IPS-18a (cell line): ENCODE measurements at regions not wholly inside any gene's neighbourhood (a gene's known extent, or its start where the extent isn't known, plus 50 kb on each side); places are given as distances from the start of the nearest gene placed in this dataset.

Source experiments
- H3K27ac ChIP-seq: one replicate; pipeline ENCODE4 v1.5.1; 2013; ENCODE audit warnings: low read length
- H3K27me3 ChIP-seq: one replicate; pipeline ENCODE4 v1.6.1; 2013; ENCODE audit warnings: mild to moderate bottlenecking, low read length; ENCODE audit not compliant: control insufficient read depth, insufficient read depth
- H3K36me3 ChIP-seq: one replicate; pipeline ENCODE4 v1.6.1; 2013; ENCODE audit warnings: low read depth, low read length; ENCODE audit not compliant: control insufficient read depth
- H3K4me1 ChIP-seq: one replicate; pipeline ENCODE4 v1.6.1; 2013; ENCODE audit warnings: low read depth, low read length; ENCODE audit not compliant: control insufficient read depth
- H3K4me3 ChIP-seq: one replicate; pipeline ENCODE4 v1.5.1; 2013; ENCODE audit warnings: low read length
- H3K9ac ChIP-seq: one replicate; pipeline ENCODE4 v1.6.1; 2013; ENCODE audit warnings: mild to moderate bottlenecking, low read length, moderate library complexity
- H3K9me3 ChIP-seq: one replicate; pipeline ENCODE4 v1.6.1; 2013; ENCODE audit warnings: low read depth, low read length; ENCODE audit not compliant: control insufficient read depth

DNA sequence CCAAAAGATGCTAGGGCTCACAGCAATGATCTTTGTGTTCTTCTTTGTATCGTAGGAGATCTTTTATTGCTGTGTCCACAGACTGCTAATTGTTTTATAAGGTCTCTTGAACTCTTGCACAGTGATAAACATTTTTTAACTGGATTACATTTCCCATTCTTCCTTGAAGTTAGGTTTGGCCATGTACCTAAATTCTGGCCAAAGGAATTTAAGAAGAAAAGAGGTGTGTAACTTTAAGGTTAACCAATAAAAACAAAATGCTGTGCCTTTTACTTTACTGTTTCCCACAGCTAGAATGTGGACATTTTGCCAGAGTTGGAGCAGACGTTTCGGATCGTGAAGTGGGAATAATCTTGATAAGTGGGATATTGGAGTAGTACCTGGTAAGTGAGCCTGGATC, 82.6 kb upstream of the GPC6 start:
- Histone ChIP-seq H3K36me3 (no peaks in the 10 kb centered on the region), H3K4me1 (peaks cover 17% of the 10 kb centered on the region), H3K9me3 (no peaks in the 10 kb centered on the region), H3K4me3 (no peak overlapping the region), H3K27ac (no peak overlapping the region), H3K27me3 (no peaks in the 10 kb centered on the region), H3K9ac (no peak overlapping the region)

DNA sequence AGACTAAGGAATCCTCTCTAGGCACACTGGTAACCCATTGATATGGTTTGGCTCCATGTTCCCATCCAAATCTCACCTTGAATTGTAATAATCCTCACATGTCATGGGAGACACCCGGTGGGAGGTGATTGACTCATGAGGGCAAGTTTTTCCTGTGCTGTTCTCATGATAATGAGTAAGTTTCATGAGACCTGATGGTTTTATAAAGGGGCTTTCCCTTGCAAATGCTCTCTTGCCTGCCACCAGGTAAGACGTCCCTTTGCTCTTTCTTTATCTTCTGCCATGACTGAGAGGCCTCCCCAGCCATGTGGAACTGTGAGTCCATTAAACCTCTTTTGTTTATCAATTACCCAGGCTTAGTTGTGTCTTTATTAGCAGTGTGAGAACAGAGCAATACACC, 81.4 kb upstream of the GPC6 start:
- Histone ChIP-seq H3K27me3 (no peaks in the 10 kb centered on the region), H3K4me3 (peak overlapping the region; percentile 16), H3K4me1 (peaks cover 17% of the 10 kb centered on the region), H3K9ac (peak overlapping the region; percentile 31), H3K36me3 (no peaks in the 10 kb centered on the region), H3K9me3 (no peaks in the 10 kb centered on the region), H3K27ac (peak overlapping the region; percentile 73)

DNA sequence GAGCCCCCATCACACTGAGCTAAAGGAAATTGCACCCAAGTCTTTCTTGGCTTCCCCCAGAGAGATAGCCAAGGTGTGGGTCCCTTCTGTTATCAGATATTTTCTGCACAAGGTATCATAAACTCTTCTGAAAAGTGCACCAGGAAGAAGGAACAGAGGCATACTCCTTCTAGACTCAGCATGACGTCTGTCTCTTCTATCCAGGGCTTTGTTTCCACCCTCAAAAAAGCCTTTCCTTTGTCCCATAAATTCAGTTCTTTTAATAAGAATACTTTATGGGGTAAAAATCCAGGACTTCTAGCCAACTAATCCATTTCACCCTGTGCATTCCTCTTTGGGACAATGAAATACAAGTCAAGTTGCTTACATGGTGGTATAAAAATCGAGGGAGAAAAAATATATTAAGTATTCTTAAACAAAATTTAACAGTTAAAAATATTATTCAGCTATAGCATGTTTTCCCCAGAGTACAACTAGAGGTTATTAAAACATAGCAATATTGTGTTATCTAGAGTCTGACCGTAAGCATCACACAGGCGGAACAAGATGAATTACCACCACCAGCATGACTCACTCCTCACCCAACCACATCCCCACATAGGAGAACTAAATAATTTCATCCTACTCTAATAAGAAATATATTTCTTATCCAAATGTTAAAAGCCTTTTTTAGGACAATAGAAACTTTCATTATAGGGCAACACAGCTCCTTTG, 79.9 kb upstream of the GPC6 start:
- Histone ChIP-seq H3K4me1 (peaks cover 17% of the 10 kb centered on the region), H3K27me3 (no peaks in the 10 kb centered on the region), H3K27ac (no peak overlapping the region), H3K4me3 (no peak overlapping the region), H3K9ac (no peak overlapping the region), H3K36me3 (no peaks in the 10 kb centered on the region), H3K9me3 (no peaks in the 10 kb centered on the region)

DNA sequence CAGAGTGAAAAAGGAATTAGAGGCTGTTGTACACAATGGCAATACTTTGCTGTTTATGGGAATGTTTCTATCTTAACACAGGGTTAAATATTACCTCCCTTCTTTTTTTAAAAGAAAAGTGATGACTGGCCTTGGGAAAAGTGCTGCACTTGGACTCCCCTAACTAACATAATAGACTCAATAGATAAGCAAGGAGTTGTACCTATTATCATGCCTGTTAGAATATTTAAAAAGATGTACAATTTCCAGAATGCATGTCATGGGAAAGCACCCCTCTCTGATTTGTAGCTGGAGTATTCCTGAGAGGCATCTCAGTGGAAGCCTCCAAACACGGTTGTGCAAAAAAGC, 79.3 kb upstream of the GPC6 start:
- no peaks in the 10 kb centered on the region for H3K36me3 ChIP-seq
- no peak overlapping the region for H3K4me3 ChIP-seq
- no peak overlapping the region for H3K9ac ChIP-seq
- no peaks in the 10 kb centered on the region for H3K27me3 ChIP-seq
- H3K9me3 ChIP-seq = no peaks in the 10 kb centered on the region
- H3K4me1 ChIP-seq = peaks cover 17% of the 10 kb centered on the region
- no peak overlapping the region for H3K27ac ChIP-seq

DNA sequence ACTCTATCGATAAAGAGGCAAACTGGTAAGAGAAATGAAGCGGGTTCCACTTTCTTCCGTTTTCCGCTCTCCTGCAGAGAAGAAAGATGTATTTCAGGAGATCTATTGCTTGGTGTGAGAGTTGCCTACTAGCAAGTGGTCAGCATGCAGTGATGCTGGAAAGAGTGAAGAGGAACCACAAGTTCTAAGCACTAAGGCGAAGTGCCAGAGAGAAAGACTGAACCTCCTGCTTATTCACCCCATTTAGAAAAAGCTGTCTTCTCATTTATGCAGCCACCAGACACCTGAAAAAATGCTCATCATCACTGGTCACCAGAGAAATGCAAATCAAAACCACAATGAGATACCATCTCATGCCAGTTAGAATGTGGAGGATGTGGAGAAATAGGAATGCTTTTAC, 78.7 kb upstream of the GPC6 start:
- no peak overlapping the region for H3K4me3 ChIP-seq
- H3K27me3 ChIP-seq = no peaks in the 10 kb centered on the region
- no peaks in the 10 kb centered on the region for H3K36me3 ChIP-seq
- no peak overlapping the region for H3K9ac ChIP-seq
- H3K4me1 ChIP-seq = peaks cover 17% of the 10 kb centered on the region
- H3K9me3 ChIP-seq = no peaks in the 10 kb centered on the region
- no peak overlapping the region for H3K27ac ChIP-seq

DNA sequence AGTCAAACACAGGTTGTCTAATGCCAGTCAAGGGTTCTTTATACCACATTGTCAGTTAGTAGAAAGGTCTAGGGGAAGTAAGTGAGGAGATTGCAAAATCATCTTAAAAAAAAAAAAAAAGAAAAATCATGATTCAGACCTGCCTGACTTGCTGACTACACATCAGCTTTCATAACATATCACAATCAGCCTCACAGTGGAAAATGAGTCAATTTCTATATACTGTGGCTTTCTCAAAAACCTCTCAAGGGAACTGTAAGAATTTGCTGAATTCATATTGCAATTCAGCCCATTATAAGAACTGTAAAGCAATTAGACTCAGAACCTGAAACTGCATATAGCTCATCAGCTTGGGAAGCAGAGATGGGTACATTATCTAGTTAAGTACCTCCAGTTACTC, 75.3 kb upstream of the GPC6 start:
- Histone ChIP-seq H3K36me3 (no peaks in the 10 kb centered on the region), H3K27me3 (no peaks in the 10 kb centered on the region), H3K4me1 (peaks cover 2% of the 10 kb centered on the region), H3K27ac (no peak overlapping the region), H3K9me3 (no peaks in the 10 kb centered on the region), H3K9ac (no peak overlapping the region), H3K4me3 (no peak overlapping the region)

DNA sequence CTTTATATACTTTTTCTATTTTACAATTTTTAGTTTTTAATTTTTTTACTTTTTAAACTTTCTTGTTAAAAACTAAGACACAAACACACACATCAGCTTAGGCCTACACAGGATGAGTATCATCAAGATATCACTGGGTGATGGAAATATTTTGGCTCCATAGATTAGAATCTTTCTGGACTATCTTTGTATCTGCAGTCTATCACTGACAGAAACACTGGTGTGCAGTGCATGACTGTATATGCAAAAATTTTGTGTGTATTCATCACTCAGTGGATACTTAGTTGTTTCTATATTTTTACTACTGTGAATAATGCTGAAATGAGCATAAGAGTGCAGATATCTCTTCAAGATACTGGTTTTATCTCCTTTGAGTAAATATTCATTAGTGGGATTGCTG, 68.0 kb upstream of the GPC6 start:
- Histone ChIP-seq H3K4me1 (no peaks in the 10 kb centered on the region), H3K9me3 (no peaks in the 10 kb centered on the region), H3K36me3 (no peaks in the 10 kb centered on the region), H3K27ac (no peak overlapping the region), H3K4me3 (no peak overlapping the region), H3K27me3 (no peaks in the 10 kb centered on the region), H3K9ac (no peak overlapping the region)

DNA sequence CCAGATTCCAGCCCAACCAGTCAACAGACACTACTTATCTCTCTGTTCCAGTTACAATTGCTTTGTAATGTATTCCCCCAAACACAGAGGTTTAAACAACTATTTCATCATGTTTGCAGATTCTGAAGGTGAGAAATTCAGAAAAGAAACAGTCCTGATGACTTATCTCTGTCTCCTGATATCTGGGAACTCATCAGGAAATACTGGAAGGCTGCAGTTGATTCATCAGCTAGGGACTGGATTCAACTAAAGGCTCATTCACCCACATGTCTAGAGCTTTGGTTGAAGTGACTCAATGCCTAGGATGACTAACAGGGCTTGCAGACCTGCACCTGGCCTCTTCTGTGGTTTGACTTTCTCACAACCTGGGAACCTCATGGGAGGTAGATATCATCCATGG, 56.6 kb upstream of the GPC6 start:
- no peak overlapping the region for H3K4me3 ChIP-seq
- no peaks in the 10 kb centered on the region for H3K4me1 ChIP-seq
- no peaks in the 10 kb centered on the region for H3K9me3 ChIP-seq
- H3K36me3 ChIP-seq = no peaks in the 10 kb centered on the region
- H3K27ac ChIP-seq = no peak overlapping the region
- H3K27me3 ChIP-seq = no peaks in the 10 kb centered on the region
- H3K9ac ChIP-seq = no peak overlapping the region

DNA sequence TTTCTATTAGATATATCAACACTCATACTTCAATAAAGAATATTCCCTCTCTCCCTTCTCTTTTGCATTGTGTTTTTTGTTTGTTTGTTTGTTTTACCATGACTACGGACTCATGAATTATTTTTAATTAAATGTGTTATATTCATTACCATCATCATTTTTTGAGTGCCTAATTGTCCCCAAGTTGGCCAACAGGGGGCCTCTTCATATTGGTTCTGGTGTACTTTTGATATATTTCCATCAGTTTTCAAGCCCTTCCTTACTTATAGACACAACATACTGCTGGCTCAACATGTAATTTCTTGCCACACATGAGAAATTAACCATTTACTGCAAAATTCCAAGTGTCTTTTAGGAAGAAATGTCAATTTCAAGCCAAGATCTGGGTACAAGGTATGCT, 54.5 kb upstream of the GPC6 start:
- Histone ChIP-seq H3K27me3 (no peaks in the 10 kb centered on the region), H3K27ac (no peak overlapping the region), H3K9ac (no peak overlapping the region), H3K4me1 (no peaks in the 10 kb centered on the region), H3K36me3 (no peaks in the 10 kb centered on the region), H3K9me3 (no peaks in the 10 kb centered on the region), H3K4me3 (no peak overlapping the region)

DNA sequence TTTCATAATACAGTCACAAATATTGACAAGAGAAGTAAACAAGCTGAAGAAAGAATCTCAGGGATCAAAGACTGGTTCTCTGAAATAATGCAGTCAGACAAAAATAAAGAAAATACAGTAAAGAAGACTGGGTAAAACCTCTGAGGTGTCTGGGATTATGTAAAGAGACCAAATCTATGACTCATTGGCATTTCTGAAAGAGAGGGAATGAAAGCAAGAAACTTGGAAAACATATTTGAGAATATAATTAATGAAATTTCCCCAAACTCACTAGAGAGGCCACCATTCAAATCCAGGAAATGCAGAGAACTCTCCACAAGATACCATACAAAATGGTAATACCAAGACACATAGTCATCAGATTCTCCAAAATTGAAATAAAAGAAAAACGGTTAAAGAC, 53.0 kb upstream of the GPC6 start:
- no peak overlapping the region for H3K9ac ChIP-seq
- H3K9me3 ChIP-seq = no peaks in the 10 kb centered on the region
- H3K27me3 ChIP-seq = no peaks in the 10 kb centered on the region
- H3K4me1 ChIP-seq = no peaks in the 10 kb centered on the region
- no peak overlapping the region for H3K27ac ChIP-seq
- no peaks in the 10 kb centered on the region for H3K36me3 ChIP-seq
- no peak overlapping the region for H3K4me3 ChIP-seq

DNA sequence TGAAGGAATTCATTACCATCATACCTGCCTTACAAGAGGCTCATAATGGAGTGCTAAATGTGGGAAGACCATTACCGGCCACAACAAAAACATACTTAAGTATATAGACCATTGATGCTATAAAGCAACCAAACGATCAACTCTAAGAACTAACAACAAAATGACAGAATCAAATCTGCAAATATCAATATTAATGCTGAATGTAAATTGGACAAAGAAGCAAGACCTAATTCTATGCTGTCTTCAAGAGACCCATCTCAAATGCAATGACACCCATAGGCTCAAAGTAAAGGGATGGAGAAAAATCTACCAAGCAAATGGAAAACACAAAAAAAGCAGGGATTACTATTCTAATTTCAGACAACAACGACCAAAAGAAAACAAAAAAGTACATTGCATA, 52.3 kb upstream of the GPC6 start:
- Histone ChIP-seq H3K27me3 (no peaks in the 10 kb centered on the region), H3K9ac (no peak overlapping the region), H3K4me1 (no peaks in the 10 kb centered on the region), H3K27ac (no peak overlapping the region), H3K9me3 (no peaks in the 10 kb centered on the region), H3K4me3 (no peak overlapping the region), H3K36me3 (no peaks in the 10 kb centered on the region)
